ENCODE measurements at regions not wholly inside any gene's neighbourhood (a gene's known extent, or its start where the extent isn't known, plus 50 kb on each side); places are given as distances from the start of the nearest gene placed in this dataset.

- no peak for DNase-seq
- ATAC-seq, result peak; percentile 73
- Mint-ChIP-seq H3K36me3 (peaks cover 17% of the 10 kb centered on the region), H3K27ac (no peak overlapping the region), H3K27me3 (no peaks in the 10 kb centered on the region), H3K4me3 (no peak overlapping the region), H3K9me3 (ENCODE audit: low read depth) (peaks cover 22% of the 10 kb centered on the region), H3K4me1 (no peaks in the 10 kb centered on the region)
- CTCF ChIA-PET, result interaction anchor here (0.9 to 3.4 kb wide), 4 partner anchors 10 to 320 kb away, joined by 3 to 16 read pairs (median 7); no protein-coding TSS in a partner anchor
These were observed 56.7 kb upstream of the RAB38 start for GRCh38 chr11:88231894-88232482.

GRCh38 chr11:88229303-88229702 is 54.1 kb upstream of the RAB38 start:
- Mint-ChIP-seq H3K27me3 (no peaks in the 10 kb centered on the region), H3K4me3 (no peak overlapping the region), H3K9me3 (ENCODE audit: low read depth) (peaks cover 32% of the 10 kb centered on the region), H3K36me3 (peaks cover 18% of the 10 kb centered on the region), H3K27ac (no peak overlapping the region), H3K4me1 (no peaks in the 10 kb centered on the region)
- CTCF ChIA-PET, result no interaction called here
- no peak for ATAC-seq
- no peak for DNase-seq

Data from activated CD8-positive, alpha-beta memory T cell treated with anti-CD3 and anti-CD28 coated beads, Interleukin-2, amount 10 ng/mL, durations not matched to agents 7 days and 5 days (primary cell).